Muscle of leg (tissue), 3 donors: ENCODE measurements at regions not wholly inside any gene's neighbourhood (a gene's known extent, or its start where the extent isn't known, plus 50 kb on each side); places are given as distances from the start of the nearest gene placed in this dataset.
"Not testable (repeated sequence)": the region's sequence is repeated elsewhere in the genome, so short reads cannot be mapped to it uniquely, and the experiment has no call there.

ENCODE experiments used
- DNase-seq: peaks from one replicate; pipeline ENCODE4 v3.0.0; 2013
- H3K27ac ChIP-seq: one replicate; pipeline ENCODE4 v1.5.1; 2013; ENCODE audit warnings: mild to moderate bottlenecking, low read length, control low read depth
- H3K27me3 ChIP-seq: one replicate; pipeline ENCODE4 v1.6.1; 2013; ENCODE audit warnings: low read length; ENCODE audit not compliant: control insufficient read depth, insufficient read depth
- H3K36me3 ChIP-seq: one replicate; pipeline ENCODE4 v1.6.1; 2013; ENCODE audit warnings: low read length; ENCODE audit not compliant: control insufficient read depth, insufficient read depth
- H3K4me1 ChIP-seq: one replicate; pipeline ENCODE4 v1.6.1; 2013; ENCODE audit warnings: low read length; ENCODE audit not compliant: control insufficient read depth, insufficient read depth
- H3K4me3 ChIP-seq: one replicate; pipeline ENCODE4 v1.5.1; 2013; ENCODE audit warnings: low read length, control low read depth
- H3K9me3 ChIP-seq: replicated peaks from 2 replicates; pipeline ENCODE4 v1.6.1; 2013; ENCODE audit warnings: low read depth, low read length; ENCODE audit not compliant: control insufficient read depth
- WGBS: methylation state at CpG from one replicate; pipeline ENCODE4 v1.1.5; 2013; ENCODE audit warnings: missing lambda C conversion rate; ENCODE audit not compliant: insufficient coverage; 5-methylcytosine and 5-hydroxymethylcytosine counted together

- no peak for DNase-seq
- Histone ChIP-seq H3K27me3 (no peaks in the 10 kb centered on the region), H3K36me3 (no peaks in the 10 kb centered on the region), H3K4me1 (no peaks in the 10 kb centered on the region), H3K4me3 (no peak overlapping the region), H3K9me3 (no peaks in the 10 kb centered on the region), H3K27ac (no peak overlapping the region)
- 75% methylated on average over 1 of the region's 3 CpGs for WGBS
Measured at GRCh38 chr12:78566456-78566855, 298.1 kb upstream of the SYT1 start.

GRCh38 chr12:78568321-78569020, 296.1 kb upstream of the SYT1 start:
- Histone ChIP-seq H3K4me3 (no peak overlapping the region), H3K27me3 (no peaks in the 10 kb centered on the region)
- 50% methylated on average over 1 of the region's 2 CpGs for WGBS

GRCh38 chr12:78571953-78572352, 292.6 kb upstream of the SYT1 start:
- WGBS = 81% methylated on average over 2 of the region's 5 CpGs
- Histone ChIP-seq H3K27me3 (no peaks in the 10 kb centered on the region), H3K9me3 (no peaks in the 10 kb centered on the region), H3K27ac (no peak overlapping the region), H3K36me3 (no peaks in the 10 kb centered on the region), H3K4me3 (no peak overlapping the region), H3K4me1 (no peaks in the 10 kb centered on the region)
- DNase-seq = no peak

More at GRCh38 chr12:78568321-78569020, 296.1 kb upstream of the SYT1 start:
- no peak for DNase-seq
- Histone ChIP-seq H3K4me1 (no peaks in the 10 kb centered on the region), H3K36me3 (no peaks in the 10 kb centered on the region), H3K27ac (no peak overlapping the region), H3K9me3 (no peaks in the 10 kb centered on the region)

GRCh38 chr12:78575208-78575607, 289.4 kb upstream of the SYT1 start:
- not testable (repeated sequence) for H3K36me3 ChIP-seq

GRCh38 chr12:78579846-78580245, 284.7 kb upstream of the SYT1 start:
- Histone ChIP-seq H3K27me3 (no peaks in the 10 kb centered on the region), H3K4me1 (no peaks in the 10 kb centered on the region), H3K4me3 (no peak overlapping the region), H3K9me3 (peaks cover under 1% of the 10 kb centered on the region), H3K36me3 (no peaks in the 10 kb centered on the region), H3K27ac (no peak overlapping the region)
- no CpG with 5 or more reads among the region's 1 CpG for WGBS
- DNase-seq = no peak

More at GRCh38 chr12:78575208-78575607, 289.4 kb upstream of the SYT1 start:
- 92% methylated on average over 2 of the region's 6 CpGs for WGBS
- not testable (repeated sequence) for H3K27me3 ChIP-seq, H3K9me3 ChIP-seq, H3K27ac ChIP-seq, H3K4me1 ChIP-seq, H3K4me3 ChIP-seq, DNase-seq

GRCh38 chr12:78580296-78580695, 284.3 kb upstream of the SYT1 start:
- H3K4me3 ChIP-seq = no peak overlapping the region
- no peak for DNase-seq
- H3K27me3 ChIP-seq = no peaks in the 10 kb centered on the region
- peaks cover 2% of the 10 kb centered on the region for H3K9me3 ChIP-seq
- no CpG with 5 or more reads among the region's 1 CpG for WGBS
- H3K36me3 ChIP-seq = no peaks in the 10 kb centered on the region
- H3K4me1 ChIP-seq = no peaks in the 10 kb centered on the region
- no peak overlapping the region for H3K27ac ChIP-seq

- Histone ChIP-seq H3K36me3 (no peaks in the 10 kb centered on the region), H3K4me3 (no peak overlapping the region), H3K9me3 (peaks cover 7% of the 10 kb centered on the region), H3K4me1 (no peaks in the 10 kb centered on the region), H3K27me3 (no peaks in the 10 kb centered on the region), H3K27ac (no peak overlapping the region)
- WGBS = no CpG with 5 or more reads among the region's 1 CpG
- DNase-seq = no peak
Measured at GRCh38 chr12:78584695-78585094, 279.9 kb upstream of the SYT1 start.

GRCh38 chr12:78585132-78585531, 279.4 kb upstream of the SYT1 start:
- Histone ChIP-seq H3K9me3 (peaks cover 7% of the 10 kb centered on the region), H3K27ac (no peak overlapping the region)

GRCh38 chr12:78586790-78587189, 277.8 kb upstream of the SYT1 start:
- Histone ChIP-seq H3K4me3 (no peak overlapping the region), H3K9me3 (peaks cover 7% of the 10 kb centered on the region), H3K27me3 (no peaks in the 10 kb centered on the region), H3K36me3 (no peaks in the 10 kb centered on the region), H3K27ac (no peak overlapping the region), H3K4me1 (no peaks in the 10 kb centered on the region)
- 80% methylated on average over 1 of the region's 1 CpG for WGBS
- DNase-seq = no peak

More at GRCh38 chr12:78585132-78585531, 279.4 kb upstream of the SYT1 start:
- Histone ChIP-seq H3K4me3 (no peak overlapping the region), H3K4me1 (no peaks in the 10 kb centered on the region), H3K36me3 (no peaks in the 10 kb centered on the region), H3K27me3 (no peaks in the 10 kb centered on the region)
- no peak for DNase-seq
- no CpG with 5 or more reads among the region's 2 CpGs for WGBS

- no CpG with 5 or more reads among the region's 3 CpGs for WGBS
- Histone ChIP-seq H3K9me3 (no peaks in the 10 kb centered on the region), H3K27me3 (no peaks in the 10 kb centered on the region), H3K36me3 (no peaks in the 10 kb centered on the region), H3K4me3 (no peak overlapping the region), H3K27ac (no peak overlapping the region), H3K4me1 (no peaks in the 10 kb centered on the region)
- DNase-seq = no peak
Measured at GRCh38 chr12:78599366-78599765, 265.2 kb upstream of the SYT1 start.

GRCh38 chr12:78600541-78600940, 264.0 kb upstream of the SYT1 start:
- Histone ChIP-seq H3K9me3 (no peaks in the 10 kb centered on the region), H3K27ac (no peak overlapping the region), H3K27me3 (no peaks in the 10 kb centered on the region), H3K4me1 (no peaks in the 10 kb centered on the region), H3K4me3 (no peak overlapping the region), H3K36me3 (no peaks in the 10 kb centered on the region)
- DNase-seq = no peak
- WGBS = no CpG with 5 or more reads among the region's 1 CpG
